Esophagus muscularis mucosa (tissue), 3 donors: ENCODE measurements at regions not wholly inside any gene's neighbourhood (a gene's known extent, or its start where the extent isn't known, plus 50 kb on each side); places are given as distances from the start of the nearest gene placed in this dataset.

ENCODE experiments used
- POLR2A ChIP-seq: fragments of 450-650 bp; IDR thresholded peaks from one replicate; pipeline ENCODE4 v1.6.1; 2017; ENCODE audit warnings: antibody characterized with exemption, moderate library complexity, mild to moderate bottlenecking, low read depth
- POLR2AphosphoS5 ChIP-seq, 2 donors: sonication (generic); formaldehyde crosslinking; IDR thresholded peaks; one replicate each; pipeline ENCODE4 v1.6.1; 2017; ENCODE audit warnings: antibody characterized with exemption in 2 of 2
- TF ChIP-seq, protein P1 (sequence below), 3 experiments: fragments of 200-600 bp in 2 of 3; fragments of 450-650 bp in 1 of 3; sonication (generic) in 2 of 3; IDR thresholded peaks; one replicate each; pipeline ENCODE4 v1.5.1; 2017 to 2019; ENCODE audit warnings: antibody characterized with exemption in 3 of 3, mild to moderate bottlenecking in 2 of 3, moderate library complexity in 1 of 3

DNA sequence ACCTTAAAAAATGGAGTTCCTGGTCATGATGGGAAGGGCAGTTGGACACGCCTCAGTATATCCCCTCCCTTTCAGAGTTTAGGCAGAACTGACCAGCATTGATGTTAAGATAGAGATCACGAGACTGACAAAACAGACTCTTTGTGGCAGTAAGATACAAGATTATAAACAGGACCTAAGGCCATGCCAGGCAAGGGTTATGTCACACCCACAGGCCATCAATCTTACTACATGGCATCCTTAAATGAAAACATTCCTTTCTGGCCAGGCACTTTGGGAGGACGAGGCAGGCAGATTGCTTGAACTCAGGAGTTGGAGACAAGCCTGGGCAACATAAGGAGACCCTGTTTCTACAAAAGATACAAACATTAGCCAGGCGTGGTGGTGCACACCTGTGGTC is 129.3 kb upstream of the MLN start:
- TF ChIP-seq, protein P1, sequence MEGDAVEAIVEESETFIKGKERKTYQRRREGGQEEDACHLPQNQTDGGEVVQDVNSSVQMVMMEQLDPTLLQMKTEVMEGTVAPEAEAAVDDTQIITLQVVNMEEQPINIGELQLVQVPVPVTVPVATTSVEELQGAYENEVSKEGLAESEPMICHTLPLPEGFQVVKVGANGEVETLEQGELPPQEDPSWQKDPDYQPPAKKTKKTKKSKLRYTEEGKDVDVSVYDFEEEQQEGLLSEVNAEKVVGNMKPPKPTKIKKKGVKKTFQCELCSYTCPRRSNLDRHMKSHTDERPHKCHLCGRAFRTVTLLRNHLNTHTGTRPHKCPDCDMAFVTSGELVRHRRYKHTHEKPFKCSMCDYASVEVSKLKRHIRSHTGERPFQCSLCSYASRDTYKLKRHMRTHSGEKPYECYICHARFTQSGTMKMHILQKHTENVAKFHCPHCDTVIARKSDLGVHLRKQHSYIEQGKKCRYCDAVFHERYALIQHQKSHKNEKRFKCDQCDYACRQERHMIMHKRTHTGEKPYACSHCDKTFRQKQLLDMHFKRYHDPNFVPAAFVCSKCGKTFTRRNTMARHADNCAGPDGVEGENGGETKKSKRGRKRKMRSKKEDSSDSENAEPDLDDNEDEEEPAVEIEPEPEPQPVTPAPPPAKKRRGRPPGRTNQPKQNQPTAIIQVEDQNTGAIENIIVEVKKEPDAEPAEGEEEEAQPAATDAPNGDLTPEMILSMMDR (IDR thresholded peaks at IDR 0.05): no peak
- TF ChIP-seq POLR2A (no peak), POLR2AphosphoS5 (IDR thresholded peaks at IDR 0.05) (no peak)
